NCI-H187 (cell line): ENCODE measurements at regions not wholly inside any gene's neighbourhood (a gene's known extent, or its start where the extent isn't known, plus 50 kb on each side); places are given as distances from the start of the nearest gene placed in this dataset.

ENCODE experiments used
- DNase-seq, 2 experiments: peaks; one replicate each; lab custom pipeline; 2025; lab: John Stamatoyannopoulos, UW

GRCh38 chr2:173822889-173823542 lies 142.2 kb downstream of the SP3 start:
- DNase-seq = no peak

GRCh38 chr2:173823543-173823939 lies 141.6 kb downstream of the SP3 start:
- DNase-seq = no peak

- DNase-seq = no peak
These were observed 136.7 kb downstream of the SP3 start for GRCh38 chr2:173828189-173829142.

- DNase-seq = no peak
These were observed 135.4 kb downstream of the SP3 start for GRCh38 chr2:173829727-173830126.

- DNase-seq = no peak
These were observed 135.0 kb downstream of the SP3 start for GRCh38 chr2:173830170-173830569.

- no peak for DNase-seq
These were observed 133.6 kb downstream of the SP3 start for GRCh38 chr2:173831312-173832229.

GRCh38 chr2:173834141-173834540 lies 131.0 kb downstream of the SP3 start:
- no peak for DNase-seq

GRCh38 chr2:173835726-173836125 lies 129.4 kb downstream of the SP3 start:
- no peak for DNase-seq

- no peak for DNase-seq
These were observed 124.1 kb downstream of the SP3 start for GRCh38 chr2:173841110-173841509.

GRCh38 chr2:173843526-173843925 lies 121.6 kb downstream of the SP3 start:
- DNase-seq = no peak

GRCh38 chr2:173851141-173851641 lies 114.0 kb downstream of the SP3 start:
- no peak for DNase-seq

GRCh38 chr2:173854141-173854540 lies 111.0 kb downstream of the SP3 start:
- DNase-seq = no peak

GRCh38 chr2:173854840-173855239 lies 110.3 kb downstream of the SP3 start:
- no peak for DNase-seq

GRCh38 chr2:173855661-173856060 lies 109.5 kb downstream of the SP3 start:
- DNase-seq = no peak
